ENCODE measurements at regions not wholly inside any gene's neighbourhood (a gene's known extent, or its start where the extent isn't known, plus 50 kb on each side); places are given as distances from the start of the nearest gene placed in this dataset.

DNA sequence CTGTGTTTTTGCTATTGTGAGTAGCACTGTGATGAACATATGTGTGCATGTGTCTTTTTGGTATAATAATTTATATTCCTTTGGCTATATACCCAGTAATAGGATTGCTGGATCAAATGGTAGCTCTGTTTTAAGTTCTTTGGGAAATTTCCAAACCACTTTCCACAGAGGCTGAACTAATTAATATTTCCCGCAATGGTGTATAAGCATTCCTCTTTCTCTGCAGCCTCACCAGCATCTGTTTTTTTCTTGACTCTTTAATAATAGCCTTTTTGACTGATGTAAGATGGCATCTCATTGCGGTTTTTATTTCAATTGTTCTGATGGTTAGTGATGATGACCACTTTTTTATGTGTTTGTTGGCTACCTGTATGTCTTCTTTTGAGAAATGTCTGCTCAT, 247.7 kb upstream of the NDST3 start:
- Mint-ChIP-seq H3K4me3 (no peak overlapping the region), H3K27ac (no peak overlapping the region), H3K27me3 (ENCODE audit: low read depth) (no peaks in the 10 kb centered on the region), H3K36me3 (ENCODE audit: insufficient read depth in 1 of 3, low read depth in 3 of 3) (no peaks in the 10 kb centered on the region), H3K4me1 (peaks cover 8 to 11% of the 10 kb centered on the region in 2 experiments), H3K9me3 (no peaks in the 10 kb centered on the region)
- Histone ChIP-seq H3K23ac (ENCODE audit: insufficient read length, low read depth, low read length) (no peak overlapping the region), H2BK12ac (ENCODE audit: insufficient read length, low read depth, low read length) (no peak overlapping the region), H3K4me1 (ENCODE audit: insufficient read depth, low read length) (no peaks in the 10 kb centered on the region; the same call in 1 of the 2 replicates), H2BK120ac (ENCODE audit: low read depth, low read length, poor library complexity, severe bottlenecking) (no peak overlapping the region), H3K23me2 (ENCODE audit: insufficient read length, low read depth, low read length, poor library complexity, severe bottlenecking) (no peaks in the 10 kb centered on the region), H3K56ac (ENCODE audit: insufficient read length, low read depth, low read length) (no peak overlapping the region), H3K79me2 (ENCODE audit: insufficient read depth, low read length) (no peaks in the 10 kb centered on the region), H4K20me1 (ENCODE audit: control insufficient read depth, insufficient read depth, insufficient read length) (no peaks in the 10 kb centered on the region), H3K4ac (ENCODE audit: low read depth, low read length) (no peak overlapping the region), H2BK20ac (ENCODE audit: low read depth, low read length, poor library complexity, severe bottlenecking) (no peak overlapping the region), H3K14ac (ENCODE audit: insufficient read depth, low read length) (no peak overlapping the region), H4K91ac (ENCODE audit: insufficient read length, low read depth, low read length) (no peak overlapping the region), H4K5ac (ENCODE audit: insufficient read length, low read depth, low read length) (no peak overlapping the region), H4K8ac (replicated peaks; ENCODE audit: insufficient read length, low read depth, low read length) (no peak overlapping the region), H3K9ac (ENCODE audit: extremely low read depth, insufficient read length, low read length) (no peak overlapping the region), H3K9me3 (ENCODE audit: control insufficient read depth, low read depth, low read length) (no peaks in the 10 kb centered on the region), H3T11ph (ENCODE audit: low read length) (no peak overlapping the region), H3K79me1 (ENCODE audit: insufficient read depth, low read depth, low read length, poor library complexity, severe bottlenecking) (no peaks in the 10 kb centered on the region), H2BK15ac (ENCODE audit: low read depth, low read length) (no peak overlapping the region), H2AFZ (ENCODE audit: low read length) (no peak overlapping the region), H2AK5ac (ENCODE audit: insufficient read length, low read length) (no peak overlapping the region), H3K27me3 (ENCODE audit: insufficient read depth, low read length) (no peaks in the 10 kb centered on the region), H3K18ac (ENCODE audit: insufficient read length, low read depth, low read length) (no peak overlapping the region), H3K27ac (ENCODE audit: insufficient read length, low read depth, low read length) (no peak overlapping the region), H2BK5ac (ENCODE audit: insufficient read length, low read length) (no peak overlapping the region), H3K4me2 (ENCODE audit: insufficient read depth, insufficient read length, low read length) (no peak overlapping the region)
- TF ChIP-seq, protein P1, sequence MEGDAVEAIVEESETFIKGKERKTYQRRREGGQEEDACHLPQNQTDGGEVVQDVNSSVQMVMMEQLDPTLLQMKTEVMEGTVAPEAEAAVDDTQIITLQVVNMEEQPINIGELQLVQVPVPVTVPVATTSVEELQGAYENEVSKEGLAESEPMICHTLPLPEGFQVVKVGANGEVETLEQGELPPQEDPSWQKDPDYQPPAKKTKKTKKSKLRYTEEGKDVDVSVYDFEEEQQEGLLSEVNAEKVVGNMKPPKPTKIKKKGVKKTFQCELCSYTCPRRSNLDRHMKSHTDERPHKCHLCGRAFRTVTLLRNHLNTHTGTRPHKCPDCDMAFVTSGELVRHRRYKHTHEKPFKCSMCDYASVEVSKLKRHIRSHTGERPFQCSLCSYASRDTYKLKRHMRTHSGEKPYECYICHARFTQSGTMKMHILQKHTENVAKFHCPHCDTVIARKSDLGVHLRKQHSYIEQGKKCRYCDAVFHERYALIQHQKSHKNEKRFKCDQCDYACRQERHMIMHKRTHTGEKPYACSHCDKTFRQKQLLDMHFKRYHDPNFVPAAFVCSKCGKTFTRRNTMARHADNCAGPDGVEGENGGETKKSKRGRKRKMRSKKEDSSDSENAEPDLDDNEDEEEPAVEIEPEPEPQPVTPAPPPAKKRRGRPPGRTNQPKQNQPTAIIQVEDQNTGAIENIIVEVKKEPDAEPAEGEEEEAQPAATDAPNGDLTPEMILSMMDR (conservative IDR thresholded peaks at IDR 0.05) = no peak
- no CpG with 5 or more reads among the region's 2 CpGs for WGBS (ENCODE audit: extremely low coverage, insufficient read length, low lambda C conversion rate)
- no peak for DNase-seq

Data from H9 (cell line).